Esophagus squamous epithelium (tissue), 5 donors: ENCODE measurements at regions not wholly inside any gene's neighbourhood (a gene's known extent, or its start where the extent isn't known, plus 50 kb on each side); places are given as distances from the start of the nearest gene placed in this dataset.

Source experiments
- DNase-seq: peaks from one replicate; lab custom pipeline; 2025; lab: John Stamatoyannopoulos, UW
- H3K27ac ChIP-seq, 4 donors: fragments of 200-600 bp; sonication (generic); one replicate each; pipeline ENCODE4 v1.5.1; 2016 to 2019; ENCODE audit warnings: mild to moderate bottlenecking in 1 of 4
- H3K27me3 ChIP-seq, 4 donors: fragments of 200-600 bp; sonication (generic); 1 replicate in 3 of 4; 2 replicates in 1 of 4; pipeline versions ENCODE4 v1.5.1 to v1.6.0; 2017 to 2021; ENCODE audit warnings: antibody characterized with exemption in 1 of 4
- H3K36me3 ChIP-seq, 3 donors: fragments of 200-600 bp; sonication (generic); one replicate each; pipeline ENCODE4 v1.5.1; 2016 to 2019
- H3K4me1 ChIP-seq, 3 donors: fragments of 200-600 bp; sonication (generic); one replicate each; pipeline ENCODE4 v1.5.1; 2017 to 2019
- H3K4me3 ChIP-seq, 4 donors: fragments of 200-600 bp; sonication (generic); 1 replicate in 3 of 4; 2 replicates in 1 of 4; pipeline ENCODE4 v1.5.1; 2016 to 2019; ENCODE audit warnings: mild to moderate bottlenecking in 2 of 4, moderate library complexity in 1 of 4
- H3K9me3 ChIP-seq, 3 donors: fragments of 200-600 bp; sonication (generic); one replicate each; pipeline ENCODE4 v1.5.1; 2016 to 2019
- POLR2A ChIP-seq, 4 donors: fragments of 450-650 bp; IDR thresholded peaks; one replicate each; pipeline ENCODE4 v1.6.1; 2017; ENCODE audit warnings: antibody characterized with exemption in 4 of 4, mild to moderate bottlenecking in 4 of 4, moderate library complexity in 3 of 4
- WGBS, 2 donors: methylation state at CpG; one replicate each; pipeline ENCODE4 v1.1.5; 2018; 5-methylcytosine and 5-hydroxymethylcytosine counted together
- intact Hi-C: fragments of 100-400 bp; cut with DNase I; formaldehyde crosslinking; loops from one replicate; pipeline ENCODE4 v1.15.0; 2022
- TF ChIP-seq, protein P1 (sequence below), 6 experiments: fragments of 450-650 bp in 4 of 6; fragments of 200-600 bp in 2 of 6; sonication (generic) in 2 of 6; IDR thresholded peaks; one replicate each; pipeline ENCODE4 v1.5.1; 2016 to 2019; ENCODE audit warnings: antibody characterized with exemption in 6 of 6, mild to moderate bottlenecking in 4 of 6, moderate library complexity in 4 of 6
- donor health status: DM: yes; HTN: yes; CAD: no.

DNA sequence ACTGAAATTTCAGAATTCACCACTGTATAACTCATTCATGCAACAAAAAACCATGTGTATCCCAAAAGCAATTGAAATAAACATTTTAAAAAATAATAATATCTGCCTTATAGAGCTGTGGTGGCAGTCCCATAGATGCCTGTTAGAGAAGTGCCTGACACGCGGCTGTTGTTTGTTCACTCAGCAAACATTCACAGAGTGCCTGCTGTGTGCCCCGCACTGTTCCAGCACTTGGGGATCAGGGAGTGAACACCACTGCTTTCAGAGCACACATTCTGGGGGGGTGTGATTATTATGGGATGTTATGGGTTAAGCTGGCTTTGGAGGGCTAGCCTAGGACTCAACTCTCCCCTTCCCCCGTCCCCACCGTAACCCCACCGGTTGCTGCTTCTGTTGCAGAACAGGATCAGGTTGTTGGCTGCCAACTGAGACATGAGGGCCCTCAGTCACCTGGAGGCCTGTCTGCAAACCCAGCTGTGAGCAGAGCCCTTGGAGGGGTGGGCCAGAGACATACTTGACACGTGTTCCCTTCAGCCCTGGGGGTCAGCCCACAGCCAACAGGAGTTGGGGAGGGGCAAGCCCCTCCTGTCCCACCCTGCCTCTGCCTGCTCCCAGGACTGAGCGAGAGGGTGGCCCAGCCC, 103.3 kb upstream of the CIBAR2 start:
- whole genome bisulfite sequencing, 2 donors, result 62 to 85% methylated on average over 3 to 4 of the region's 8 CpGs
- TF ChIP-seq, protein P1, sequence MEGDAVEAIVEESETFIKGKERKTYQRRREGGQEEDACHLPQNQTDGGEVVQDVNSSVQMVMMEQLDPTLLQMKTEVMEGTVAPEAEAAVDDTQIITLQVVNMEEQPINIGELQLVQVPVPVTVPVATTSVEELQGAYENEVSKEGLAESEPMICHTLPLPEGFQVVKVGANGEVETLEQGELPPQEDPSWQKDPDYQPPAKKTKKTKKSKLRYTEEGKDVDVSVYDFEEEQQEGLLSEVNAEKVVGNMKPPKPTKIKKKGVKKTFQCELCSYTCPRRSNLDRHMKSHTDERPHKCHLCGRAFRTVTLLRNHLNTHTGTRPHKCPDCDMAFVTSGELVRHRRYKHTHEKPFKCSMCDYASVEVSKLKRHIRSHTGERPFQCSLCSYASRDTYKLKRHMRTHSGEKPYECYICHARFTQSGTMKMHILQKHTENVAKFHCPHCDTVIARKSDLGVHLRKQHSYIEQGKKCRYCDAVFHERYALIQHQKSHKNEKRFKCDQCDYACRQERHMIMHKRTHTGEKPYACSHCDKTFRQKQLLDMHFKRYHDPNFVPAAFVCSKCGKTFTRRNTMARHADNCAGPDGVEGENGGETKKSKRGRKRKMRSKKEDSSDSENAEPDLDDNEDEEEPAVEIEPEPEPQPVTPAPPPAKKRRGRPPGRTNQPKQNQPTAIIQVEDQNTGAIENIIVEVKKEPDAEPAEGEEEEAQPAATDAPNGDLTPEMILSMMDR (IDR thresholded peaks at IDR 0.05), result no peak
- TF ChIP-seq POLR2A (IDR thresholded peaks at IDR 0.05), result no peak
- Histone ChIP-seq H3K27ac (no peak overlapping the region), H3K9me3 (no peaks in the 10 kb centered on the region), H3K4me3 (no peak overlapping the region), H3K27me3 (peaks cover 0 to 13% (median 0%) of the 10 kb centered on the region in 4 donors), H3K4me1 (peaks cover 12 to 32% (median 14%) of the 10 kb centered on the region in 3 donors), H3K36me3 (no peaks in the 10 kb centered on the region)
- DNase-seq, result no peak
- intact Hi-C loops, result no loop called here

DNA sequence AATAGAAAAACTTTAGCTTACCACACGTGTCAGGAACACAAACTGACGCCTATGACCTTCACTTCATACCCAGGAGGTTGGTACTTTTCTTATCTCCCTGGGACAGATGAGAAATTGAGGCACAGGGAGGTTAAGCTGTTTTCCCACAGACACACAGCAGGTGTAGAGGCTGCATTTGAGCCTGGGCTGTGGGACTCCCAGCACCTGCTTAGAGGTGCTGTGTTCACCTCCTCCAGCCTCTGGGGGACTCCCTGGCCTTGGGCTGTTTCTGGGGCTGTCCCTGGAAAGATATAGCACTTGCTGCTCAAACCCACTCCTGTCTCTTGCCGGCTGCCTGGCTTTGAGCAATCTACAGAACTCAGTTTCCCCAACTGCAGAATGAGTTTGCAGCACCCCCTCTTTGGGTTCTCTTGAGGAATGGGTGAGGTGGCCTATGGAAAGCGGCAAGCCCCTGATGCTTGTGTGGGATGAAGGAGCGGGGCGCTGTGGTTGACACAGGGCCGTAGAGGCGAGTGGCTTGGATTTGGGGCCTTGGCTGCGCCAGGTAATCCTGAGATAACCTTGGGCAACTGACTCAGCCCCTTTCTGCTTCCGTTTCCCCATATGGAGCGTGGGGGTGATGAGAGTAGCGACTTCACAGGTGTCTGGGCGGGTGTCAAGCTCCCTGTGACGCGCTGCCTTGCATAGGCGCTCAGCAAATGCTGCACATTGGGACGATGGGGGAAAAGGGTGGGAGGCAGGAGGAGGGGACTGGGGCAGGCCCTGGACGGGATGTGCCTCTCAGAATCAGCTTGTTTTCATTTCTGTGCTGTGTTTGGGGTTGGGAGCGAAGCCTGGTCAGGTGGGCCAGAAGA, 104.5 kb upstream of the CIBAR2 start:
- no peaks in the 10 kb centered on the region for H3K36me3 ChIP-seq
- H3K27me3 ChIP-seq, result peaks cover 0 to 5% (median 0%) of the 10 kb centered on the region in 4 donors
- intact Hi-C loops, result no loop called here
- no peak overlapping the region for H3K27ac ChIP-seq
- 67 to 80% methylated on average over 2 to 6 of the region's 19 CpGs for WGBS, 2 donors
- DNase-seq, result no peak
- H3K9me3 ChIP-seq, result no peaks in the 10 kb centered on the region
- peaks cover 16 to 35% (median 19%) of the 10 kb centered on the region in 3 donors for H3K4me1 ChIP-seq
- no peak overlapping the region for H3K4me3 ChIP-seq
- TF ChIP-seq POLR2A (IDR thresholded peaks at IDR 0.05), result no peak
- TF ChIP-seq, protein P1 (IDR thresholded peaks at IDR 0.05), result no peak

DNA sequence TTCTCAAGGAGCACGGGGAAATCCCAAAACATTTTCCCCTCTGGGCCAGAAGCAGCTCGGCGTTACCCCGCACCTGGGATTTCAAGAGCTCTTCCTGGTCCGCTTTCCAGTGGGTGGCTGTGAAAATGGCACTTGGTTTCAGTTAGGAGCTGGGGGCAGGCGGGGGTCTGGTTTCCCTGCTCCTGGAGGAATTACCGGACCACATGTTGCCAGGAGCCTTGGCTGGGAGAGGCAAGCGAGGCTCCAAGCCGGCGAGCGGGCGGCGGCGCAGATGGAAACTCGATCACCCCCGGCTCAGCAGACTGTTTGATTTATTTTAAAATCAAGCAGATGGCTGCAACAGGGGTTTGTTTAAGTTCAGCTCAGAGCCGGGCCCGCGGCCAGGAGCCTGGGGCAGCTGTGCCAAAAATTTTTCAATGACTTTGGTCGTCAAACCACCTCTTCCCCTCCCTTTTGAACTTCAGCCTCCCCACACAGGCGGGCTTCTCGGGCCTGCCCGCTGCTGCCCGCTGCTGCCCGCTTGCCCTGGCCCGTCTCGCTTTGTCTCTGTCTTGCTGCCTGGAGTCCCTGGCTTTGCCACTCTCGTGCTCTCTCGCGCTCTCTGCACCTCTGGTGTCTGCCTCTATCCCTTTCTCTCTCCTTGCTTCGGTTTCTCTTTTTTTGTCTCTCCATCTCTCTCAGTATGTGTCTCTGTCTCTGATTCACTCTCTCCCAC, 108.0 kb upstream of the CIBAR2 start:
- Histone ChIP-seq H3K4me3 (peak overlapping the region in 3 of 4 donors; percentile 28 to 55 (median 31)), H3K27ac (peak overlapping the region; percentile 44 to 66 (median 54)), H3K4me1 (peaks cover 16 to 27% (median 19%) of the 10 kb centered on the region in 3 donors), H3K27me3 (no peaks in the 10 kb centered on the region), H3K9me3 (no peaks in the 10 kb centered on the region), H3K36me3 (no peaks in the 10 kb centered on the region)
- intact Hi-C loops, result no loop called here
- WGBS, 2 donors, result 14 to 17% methylated on average over 18 to 21 of the region's 31 CpGs
- DNase-seq, result no peak
- TF ChIP-seq POLR2A (IDR thresholded peaks at IDR 0.05), result no peak
- TF ChIP-seq, protein P1 (IDR thresholded peaks at IDR 0.05), result no peak

DNA sequence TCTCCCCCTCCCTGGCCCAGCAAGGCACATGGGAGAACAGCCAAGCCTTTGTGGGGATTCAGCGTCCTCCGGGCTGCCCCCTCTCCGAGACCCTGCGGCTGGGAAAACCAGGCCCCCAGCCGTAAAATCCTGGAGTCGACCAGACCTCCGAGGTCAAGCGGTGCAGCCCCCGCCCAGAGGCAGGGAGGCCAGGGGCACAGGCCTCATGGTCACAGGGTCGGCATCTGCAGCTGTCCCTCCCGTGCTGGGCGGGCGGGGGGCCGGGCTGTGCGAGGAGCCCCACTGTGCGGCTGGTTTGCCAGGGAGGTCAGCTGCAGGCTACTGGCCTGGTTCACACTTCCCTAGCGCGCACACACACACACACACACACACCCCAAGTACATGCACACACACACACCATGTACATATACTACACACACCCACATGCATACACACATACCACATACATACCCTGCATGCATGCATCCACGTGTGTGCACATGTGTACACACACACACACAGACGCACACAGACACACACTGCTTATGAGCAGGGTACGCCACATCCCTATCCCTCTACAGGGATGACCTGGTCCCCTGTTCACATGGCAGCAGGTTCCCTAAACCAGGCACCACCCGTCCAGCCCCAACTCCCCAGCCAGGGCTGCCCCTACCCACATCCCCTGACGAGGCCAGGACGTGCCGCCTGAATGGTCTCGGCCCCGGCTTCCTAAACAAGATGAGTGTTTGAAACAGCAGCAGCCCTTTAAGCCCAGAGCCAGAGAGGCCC, 108.9 kb upstream of the CIBAR2 start:
- DNase-seq, result no peak
- no peak for TF ChIP-seq POLR2A (IDR thresholded peaks at IDR 0.05)
- TF ChIP-seq, protein P1 (IDR thresholded peaks at IDR 0.05), result no peak
- peak overlapping the region in 2 of 4 donors; percentile 28 to 31 for H3K4me3 ChIP-seq
- WGBS, 2 donors, result 76 to 83% methylated on average over 3 to 7 of the region's 27 CpGs
- H3K27me3 ChIP-seq, result no peaks in the 10 kb centered on the region
- H3K27ac ChIP-seq, result no peak overlapping the region
- intact Hi-C loops, result no loop called here
- H3K36me3 ChIP-seq, result no peaks in the 10 kb centered on the region
- H3K4me1 ChIP-seq, result peaks cover 16 to 27% (median 19%) of the 10 kb centered on the region in 3 donors
- no peaks in the 10 kb centered on the region for H3K9me3 ChIP-seq
